GM23338 (cell line): ENCODE measurements at regions not wholly inside any gene's neighbourhood (a gene's known extent, or its start where the extent isn't known, plus 50 kb on each side); places are given as distances from the start of the nearest gene placed in this dataset.

ENCODE experiments used
- ATAC-seq: fragments of 200-7000 bp; cut with Tn5 transposase; 3 replicates; pipeline ENCODE4 v1.9.1; 2020
- DNase-seq: peaks from one replicate; pipeline ENCODE4 v3.0.0-alpha.2; 2015; ENCODE audit warnings: low spot score
- H2AFZ ChIP-seq: fragments of 200-600 bp; sonication (generic); 2 replicates; pipeline ENCODE4 v1.8.0; 2016; ENCODE audit warnings: antibody characterized with exemption, mild to moderate bottlenecking, moderate library complexity
- H3F3A ChIP-seq: fragments of 200-600 bp; sonication (generic); replicated peaks from 2 replicates; pipeline ENCODE4 v1.8.0; 2017; ENCODE audit warnings: antibody characterized with exemption, mixed run types, low read depth
- H3K27ac ChIP-seq: fragments of 200-600 bp; sonication (generic); 2 replicates; pipeline ENCODE4 v1.6.1; 2016; ENCODE audit warnings: low read depth
- H3K27me3 ChIP-seq: fragments of 200-600 bp; sonication (generic); 2 replicates; pipeline ENCODE4 v1.8.0; 2016; ENCODE audit warnings: mild to moderate bottlenecking, mixed run types, moderate library complexity; ENCODE audit not compliant: insufficient read depth
- H3K36me3 ChIP-seq: fragments of 200-600 bp; sonication (generic); 2 replicates; pipeline ENCODE4 v1.8.0; 2016; ENCODE audit warnings: mild to moderate bottlenecking; ENCODE audit not compliant: insufficient read depth
- H3K4me1 ChIP-seq: fragments of 200-600 bp; sonication (generic); 2 replicates; pipeline ENCODE4 v1.8.0; 2016; ENCODE audit warnings: mild to moderate bottlenecking, moderate library complexity; ENCODE audit not compliant: insufficient read depth
- H3K4me2 ChIP-seq: fragments of 200-600 bp; sonication (generic); 2 replicates; pipeline ENCODE4 v1.7.1; 2017; ENCODE audit warnings: mixed run types
- H3K4me3 ChIP-seq: fragments of 200-600 bp; sonication (generic); 2 replicates; pipeline ENCODE4 v1.6.1; 2016; ENCODE audit warnings: mixed run types
- H3K79me2 ChIP-seq: fragments of 200-600 bp; sonication (generic); replicated peaks from 2 replicates; pipeline ENCODE4 v1.8.0; 2017; ENCODE audit warnings: mild to moderate bottlenecking; ENCODE audit not compliant: insufficient read depth
- H3K9me2 ChIP-seq: fragments of 200-600 bp; sonication (generic); 2 replicates; pipeline ENCODE4 v1.8.0; 2017; ENCODE audit not compliant: insufficient read depth
- H4K20me1 ChIP-seq: fragments of 200-600 bp; sonication (generic); replicated peaks from 2 replicates; pipeline ENCODE4 v1.8.0; 2017; ENCODE audit warnings: mild to moderate bottlenecking; ENCODE audit not compliant: insufficient read depth
- H3K27ac Mint-ChIP-seq: 2 replicates; pipeline ENCODE4 v1.8.0; 2020; ENCODE audit warnings: inconsistent platforms, mild to moderate bottlenecking, moderate library complexity, mixed read lengths
- H3K27me3 Mint-ChIP-seq: 3 replicates; pipeline ENCODE4 v1.8.0; 2022; ENCODE audit warnings: low read depth, mild to moderate bottlenecking, moderate library complexity, mixed read lengths, inconsistent platforms; ENCODE audit not compliant: insufficient read depth, poor library complexity
- H3K36me3 Mint-ChIP-seq: 3 replicates; pipeline ENCODE4 v1.8.0; 2021; ENCODE audit warnings: low read depth, mild to moderate bottlenecking, inconsistent platforms, moderate library complexity, mixed read lengths
- H3K4me1 Mint-ChIP-seq: 3 replicates; pipeline ENCODE4 v1.8.0; 2020; ENCODE audit warnings: mild to moderate bottlenecking, inconsistent platforms, mixed read lengths
- H3K4me3 Mint-ChIP-seq: 3 replicates; pipeline ENCODE4 v1.8.0; 2021; ENCODE audit warnings: moderate library complexity, mild to moderate bottlenecking, inconsistent platforms, mixed read lengths
- H3K9me3 Mint-ChIP-seq: 3 replicates; pipeline ENCODE4 v1.8.0; 2020; ENCODE audit warnings: moderate library complexity, mild to moderate bottlenecking, inconsistent platforms, mixed read lengths
- CTCF ChIP-seq, 2 experiments: fragments of 200-600 bp in 1 of 2; sonication (generic) in 1 of 2; conservative IDR thresholded peaks; 2 replicates each; pipeline versions ENCODE4 v1.5.1 to v1.6.1; 2016 to 2017; ENCODE audit warnings: antibody characterized with exemption in 2 of 2, low read depth in 2 of 2, mild to moderate bottlenecking in 2 of 2, moderate library complexity in 1 of 2
- ETS1 ChIP-seq: IDR thresholded peaks from 2 replicates; pipeline ENCODE4 v1.6.1; 2016; ENCODE audit warnings: antibody characterized with exemption
- EZH2 ChIP-seq: fragments of 200-600 bp; sonication (generic); IDR thresholded peaks from one replicate; pipeline ENCODE4 v1.8.0; 2017; ENCODE audit warnings: antibody characterized with exemption, mild to moderate bottlenecking, low read depth; ENCODE audit not compliant: unreplicated experiment
- EZH2phosphoT487 ChIP-seq: fragments of 200-600 bp; sonication (generic); IDR thresholded peaks from one replicate; pipeline ENCODE4 v1.8.1; 2018; ENCODE audit warnings: antibody characterized with exemption; ENCODE audit not compliant: unreplicated experiment
- JUNB ChIP-seq: IDR thresholded peaks from one replicate; pipeline ENCODE4 v1.6.1; 2016; ENCODE audit warnings: antibody characterized with exemption; ENCODE audit not compliant: unreplicated experiment
- NANOG ChIP-seq: IDR thresholded peaks from 2 replicates; pipeline ENCODE4 v1.6.1; 2016; ENCODE audit warnings: antibody characterized with exemption, borderline replicate concordance
- POLR2AphosphoS5 ChIP-seq: IDR thresholded peaks from 2 replicates; pipeline ENCODE4 v1.6.1; 2016; ENCODE audit warnings: antibody characterized with exemption, low read depth
- STAT1 ChIP-seq: IDR thresholded peaks from one replicate; pipeline ENCODE4 v1.6.1; 2016; ENCODE audit warnings: antibody characterized with exemption; ENCODE audit not compliant: unreplicated experiment
- ZNF114 ChIP-seq: fragments of 250-450 bp; sonication (Bioruptor Pico); IDR thresholded peaks from 2 replicates; pipeline ENCODE4 v1.5.0; 2020; ENCODE audit warnings: mild to moderate bottlenecking, moderate library complexity
- ZNF331 ChIP-seq: fragments of 250-450 bp; sonication (Bioruptor Pico); IDR thresholded peaks from 2 replicates; pipeline ENCODE4 v1.5.0; 2020; ENCODE audit warnings: low read depth, mild to moderate bottlenecking, moderate library complexity
- ZNF462 ChIP-seq: fragments of 250-450 bp; sonication (Bioruptor Pico); IDR thresholded peaks from 2 replicates; pipeline ENCODE4 v1.5.0; 2020; ENCODE audit warnings: mild to moderate bottlenecking, moderate library complexity

GRCh38 chr18:61677435-61677970 lies 215.3 kb downstream of the RNF152 start:
- peaks cover 17% of the 10 kb centered on the region for H3K9me3 Mint-ChIP-seq
- TF ChIP-seq NANOG = no peak
- no peak for TF ChIP-seq POLR2AphosphoS5
- TF ChIP-seq JUNB = no peak
- ATAC-seq = no peak

GRCh38 chr18:61676773-61677434 lies 215.9 kb downstream of the RNF152 start:
- Mint-ChIP-seq H3K4me1 (no peaks in the 10 kb centered on the region), H3K27me3 (no peaks in the 10 kb centered on the region)
- no peak for DNase-seq
- TF ChIP-seq CTCF (conservative IDR thresholded peaks at IDR 0.05; ENCODE audit: low read depth in 2 of 2) (no peak), ZNF114 (CRISPR knock-in tag) (no peak), EZH2 (no peak), ZNF331 (CRISPR knock-in tag) (no peak), ZNF462 (CRISPR knock-in tag) (no peak), JUNB (no peak), ETS1 (no peak), NANOG (no peak), POLR2AphosphoS5 (no peak), EZH2phosphoT487 (no peak), STAT1 (no peak)

More at GRCh38 chr18:61677435-61677970, 215.3 kb downstream of the RNF152 start:
- no peaks in the 10 kb centered on the region for H3F3A ChIP-seq
- H2AFZ ChIP-seq = no peak overlapping the region
- H3K4me3 Mint-ChIP-seq = no peak overlapping the region
- 0 out of 2 replicates have a peak, but pooled peaks cover 3% of the 10 kb centered on the region for H3K36me3 ChIP-seq
- H3K27me3 Mint-ChIP-seq = no peaks in the 10 kb centered on the region
- no peak overlapping the region for H3K4me3 ChIP-seq
- H3K4me1 ChIP-seq = peaks cover 4% of the 10 kb centered on the region
- no peaks in the 10 kb centered on the region for H3K79me2 ChIP-seq
- H3K36me3 Mint-ChIP-seq = peaks cover 18% of the 10 kb centered on the region
- no peaks in the 10 kb centered on the region; the same call in 2 of the 3 replicates for H3K4me1 Mint-ChIP-seq
- H3K27ac Mint-ChIP-seq = no peak overlapping the region
- DNase-seq = no peak
- H3K4me2 ChIP-seq = no peak overlapping the region
- no peaks in the 10 kb centered on the region for H3K27me3 ChIP-seq
- H4K20me1 ChIP-seq = no peaks in the 10 kb centered on the region
- peaks cover 10% of the 10 kb centered on the region for H3K9me2 ChIP-seq
- no peak overlapping the region for H3K27ac ChIP-seq

More at GRCh38 chr18:61676773-61677434, 215.9 kb downstream of the RNF152 start:
- Histone ChIP-seq H3K4me3 (no peak overlapping the region), H3K27me3 (no peaks in the 10 kb centered on the region), H3K79me2 (no peaks in the 10 kb centered on the region), H3K36me3 (0 out of 2 replicates have a peak, but pooled peaks cover 3% of the 10 kb centered on the region), H2AFZ (no peak overlapping the region), H3F3A (no peaks in the 10 kb centered on the region), H3K27ac (no peak overlapping the region), H3K4me1 (no peaks in the 10 kb centered on the region), H3K4me2 (no peak overlapping the region), H3K9me2 (peaks cover 10% of the 10 kb centered on the region), H4K20me1 (no peaks in the 10 kb centered on the region)
- no peak overlapping the region for H3K4me3 Mint-ChIP-seq
- H3K9me3 Mint-ChIP-seq = peaks cover 17% of the 10 kb centered on the region
- no peak overlapping the region for H3K27ac Mint-ChIP-seq
- ATAC-seq = no peak
- H3K36me3 Mint-ChIP-seq = peaks cover 18% of the 10 kb centered on the region
